ENCODE measurements at regions not wholly inside any gene's neighbourhood (a gene's known extent, or its start where the extent isn't known, plus 50 kb on each side); places are given as distances from the start of the nearest gene placed in this dataset.

- no peak for TF ChIP-seq CTCF (conservative IDR thresholded peaks at IDR 0.05 in 1 of 2, IDR thresholded peaks at IDR 0.05 in 1 of 2; ENCODE audit: extremely low read depth in 1 of 2, insufficient read depth in 1 of 2, low read depth in 1 of 2, low read length in 2 of 2)
- no peak for TF ChIP-seq EZH2 (IDR thresholded peaks at IDR 0.05; ENCODE audit: borderline replicate concordance, low read length)
Observed at GRCh38 chr10:78266741-78267469, 233.2 kb downstream of the RPS24 start.

Data from mammary epithelial cell (primary cell).